ENCODE measurements at regions not wholly inside any gene's neighbourhood (a gene's known extent, or its start where the extent isn't known, plus 50 kb on each side); places are given as distances from the start of the nearest gene placed in this dataset.

DNA sequence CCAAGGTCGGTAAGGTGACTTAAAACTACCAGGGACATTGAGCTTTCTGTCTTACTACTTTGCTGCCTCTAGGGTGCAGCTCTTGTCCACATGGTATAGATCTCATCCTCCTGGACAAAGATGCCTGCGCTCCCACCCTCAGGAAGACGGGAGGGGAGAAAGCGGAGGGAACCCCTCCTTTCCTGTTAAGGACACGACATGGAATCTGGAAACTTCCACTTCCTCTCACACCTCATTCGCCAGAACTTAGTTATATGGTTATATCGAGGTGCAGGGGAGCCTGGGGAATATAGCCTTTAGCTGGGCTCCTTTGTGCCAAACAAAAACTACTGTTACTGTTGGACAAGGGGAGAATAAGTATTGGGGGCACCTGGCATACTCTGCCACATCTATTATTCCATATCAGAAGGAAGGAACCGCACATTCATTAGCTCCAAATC lies 224.3 kb upstream of the TSHZ2 start:
- Histone ChIP-seq H3K9me3 (no peaks in the 10 kb centered on the region), H3K4me3 (no peak overlapping the region), H3K27me3 (no peaks in the 10 kb centered on the region), H3K36me3 (no peaks in the 10 kb centered on the region), H3K27ac (peak overlapping the region in 1 of 5 donors; percentile 22), H3K4me1 (peaks cover 0 to 5% (median 0%) of the 10 kb centered on the region in 4 donors)
- WGBS, 5 donors = 54 to 65% (median 59%) methylated on average over 8 of the region's 8 CpGs
- intact Hi-C loops (cut with DNase I; ENCODE audit: low total_unique reads) = no loop called here
- DNase-seq = peak in 1 of 2 donors; percentile 48
- TF ChIP-seq POLR2A (IDR thresholded peaks at IDR 0.05) = no peak
- no peak for TF ChIP-seq POLR2AphosphoS5 (IDR thresholded peaks at IDR 0.05)
- TF ChIP-seq, protein P1, sequence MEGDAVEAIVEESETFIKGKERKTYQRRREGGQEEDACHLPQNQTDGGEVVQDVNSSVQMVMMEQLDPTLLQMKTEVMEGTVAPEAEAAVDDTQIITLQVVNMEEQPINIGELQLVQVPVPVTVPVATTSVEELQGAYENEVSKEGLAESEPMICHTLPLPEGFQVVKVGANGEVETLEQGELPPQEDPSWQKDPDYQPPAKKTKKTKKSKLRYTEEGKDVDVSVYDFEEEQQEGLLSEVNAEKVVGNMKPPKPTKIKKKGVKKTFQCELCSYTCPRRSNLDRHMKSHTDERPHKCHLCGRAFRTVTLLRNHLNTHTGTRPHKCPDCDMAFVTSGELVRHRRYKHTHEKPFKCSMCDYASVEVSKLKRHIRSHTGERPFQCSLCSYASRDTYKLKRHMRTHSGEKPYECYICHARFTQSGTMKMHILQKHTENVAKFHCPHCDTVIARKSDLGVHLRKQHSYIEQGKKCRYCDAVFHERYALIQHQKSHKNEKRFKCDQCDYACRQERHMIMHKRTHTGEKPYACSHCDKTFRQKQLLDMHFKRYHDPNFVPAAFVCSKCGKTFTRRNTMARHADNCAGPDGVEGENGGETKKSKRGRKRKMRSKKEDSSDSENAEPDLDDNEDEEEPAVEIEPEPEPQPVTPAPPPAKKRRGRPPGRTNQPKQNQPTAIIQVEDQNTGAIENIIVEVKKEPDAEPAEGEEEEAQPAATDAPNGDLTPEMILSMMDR (IDR thresholded peaks at IDR 0.05) = peak in 3 of 7 experiments; percentile 21 to 36 (median 22)
- no peak for TF ChIP-seq EP300 (IDR thresholded peaks at IDR 0.05)

DNA sequence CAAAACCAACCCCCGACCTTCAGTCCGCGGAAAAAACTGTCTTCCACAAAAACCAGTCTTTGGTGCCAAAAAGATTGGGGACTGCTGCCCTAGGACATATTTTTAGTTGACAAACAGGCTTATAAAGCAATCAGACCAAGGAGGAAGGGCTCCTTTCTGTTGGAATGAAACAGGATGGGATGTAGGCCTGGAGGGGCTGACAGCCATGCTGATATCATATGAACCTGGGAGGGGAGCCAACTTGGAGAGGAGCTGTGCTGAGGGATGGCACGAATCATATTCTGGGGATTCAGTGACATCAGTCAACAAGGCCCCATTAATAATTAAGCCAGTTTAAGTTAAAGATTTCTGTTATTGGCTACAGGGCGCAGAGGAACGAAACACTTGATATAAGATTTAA lies 225.4 kb upstream of the TSHZ2 start:
- intact Hi-C loops (cut with DNase I; ENCODE audit: low total_unique reads) = no loop called here
- peaks cover 0 to 5% (median 0%) of the 10 kb centered on the region in 4 donors for H3K4me1 ChIP-seq
- H3K27me3 ChIP-seq = no peaks in the 10 kb centered on the region
- no peak overlapping the region for H3K4me3 ChIP-seq
- WGBS, 5 donors = 80 to 86% (median 84%) methylated on average over 6 of the region's 6 CpGs
- peak in 1 of 2 donors; percentile 32 for DNase-seq
- TF ChIP-seq EP300 (IDR thresholded peaks at IDR 0.05) (no peak), POLR2AphosphoS5 (IDR thresholded peaks at IDR 0.05) (no peak)
- TF ChIP-seq, protein P1 (IDR thresholded peaks at IDR 0.05) = no peak
- H3K27ac ChIP-seq = no peak overlapping the region
- H3K36me3 ChIP-seq = no peaks in the 10 kb centered on the region
- no peaks in the 10 kb centered on the region for H3K9me3 ChIP-seq

DNA sequence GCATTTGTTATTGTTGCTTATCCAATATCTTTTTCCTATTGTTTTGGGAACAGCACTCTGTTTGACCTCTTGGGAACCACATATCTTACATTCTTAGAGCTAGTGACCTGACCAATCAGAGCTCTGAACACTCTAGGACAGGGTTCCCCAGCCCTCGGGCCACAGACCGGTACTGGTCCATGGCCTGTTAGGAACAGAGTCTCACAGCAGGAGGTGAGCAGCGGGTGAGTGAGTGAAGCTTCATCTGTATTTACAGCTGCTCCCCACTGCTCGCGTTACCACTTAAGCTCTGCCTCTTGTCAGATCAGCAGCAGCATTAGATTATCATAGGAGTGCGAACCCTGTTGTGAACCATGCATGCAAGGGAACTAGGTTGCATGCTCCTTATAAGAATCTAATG lies 226.0 kb upstream of the TSHZ2 start:
- 79 to 87% (median 81%) methylated on average over 6 of the region's 6 CpGs for WGBS, 5 donors
- H3K9me3 ChIP-seq = no peaks in the 10 kb centered on the region
- no peak for DNase-seq
- no peak overlapping the region for H3K4me3 ChIP-seq
- TF ChIP-seq, protein P1 (IDR thresholded peaks at IDR 0.05) = no peak
- no peak for TF ChIP-seq POLR2AphosphoS5 (IDR thresholded peaks at IDR 0.05)
- TF ChIP-seq EP300 (IDR thresholded peaks at IDR 0.05) = no peak
- TF ChIP-seq POLR2A (IDR thresholded peaks at IDR 0.05) = no peak
- peaks cover 0 to 5% (median 0%) of the 10 kb centered on the region in 4 donors for H3K4me1 ChIP-seq
- no peaks in the 10 kb centered on the region for H3K27me3 ChIP-seq
- H3K36me3 ChIP-seq = no peaks in the 10 kb centered on the region
- no peak overlapping the region for H3K27ac ChIP-seq
- intact Hi-C loops (cut with DNase I; ENCODE audit: low total_unique reads) = no loop called here

DNA sequence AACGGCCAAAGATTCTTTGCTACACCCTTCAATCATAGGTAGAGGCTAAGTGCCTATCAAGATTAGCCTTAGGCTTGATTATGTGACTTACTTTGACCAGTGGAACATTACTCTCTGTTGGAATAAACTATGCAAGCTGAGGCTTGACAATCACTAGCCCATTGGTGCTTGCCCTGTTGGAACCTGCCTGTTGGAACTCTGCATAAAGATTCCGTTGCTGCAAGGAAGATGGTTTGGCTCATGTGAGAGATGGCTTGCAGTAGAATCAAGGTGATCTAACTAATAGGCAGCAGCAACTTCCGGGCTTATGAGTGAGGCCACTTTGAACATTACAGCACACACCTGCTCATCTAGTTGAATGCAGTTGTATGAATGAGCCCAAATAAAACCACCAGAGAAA lies 227.7 kb upstream of the TSHZ2 start:
- Histone ChIP-seq H3K27me3 (no peaks in the 10 kb centered on the region), H3K4me1 (peaks cover 0 to 5% (median 0%) of the 10 kb centered on the region in 4 donors), H3K36me3 (no peaks in the 10 kb centered on the region), H3K4me3 (no peak overlapping the region), H3K9me3 (no peaks in the 10 kb centered on the region), H3K27ac (no peak overlapping the region)
- TF ChIP-seq POLR2AphosphoS5 (IDR thresholded peaks at IDR 0.05) = no peak
- TF ChIP-seq EP300 (IDR thresholded peaks at IDR 0.05) = no peak
- DNase-seq = no peak
- 67 to 77% (median 71%) methylated on average over 3 of the region's 3 CpGs for WGBS, 5 donors
- intact Hi-C loops (cut with DNase I; ENCODE audit: low total_unique reads) = no loop called here

DNA sequence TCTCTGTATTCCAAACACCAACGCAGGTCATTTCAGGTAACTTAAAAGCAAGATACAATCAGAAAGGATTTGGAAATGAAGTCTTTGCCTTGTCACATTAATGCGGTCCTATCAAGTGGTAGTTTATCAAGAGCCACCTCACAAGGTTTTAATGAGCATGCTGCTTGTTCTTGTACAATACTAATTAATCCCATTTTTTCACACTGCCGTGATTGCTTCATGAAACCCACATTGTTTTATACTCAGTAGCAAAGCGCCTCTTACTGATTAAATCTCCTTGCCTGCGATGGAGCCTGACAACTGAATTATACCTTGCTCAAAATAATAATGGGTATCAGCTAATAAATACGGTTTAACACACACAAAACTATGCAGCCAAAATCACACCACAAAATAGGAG lies 234.1 kb upstream of the TSHZ2 start:
- TF ChIP-seq EP300 (IDR thresholded peaks at IDR 0.05) (no peak), POLR2A (IDR thresholded peaks at IDR 0.05) (no peak), POLR2AphosphoS5 (IDR thresholded peaks at IDR 0.05) (no peak)
- TF ChIP-seq, protein P1 (IDR thresholded peaks at IDR 0.05) = no peak
- H3K9me3 ChIP-seq = no peaks in the 10 kb centered on the region
- intact Hi-C loops (cut with DNase I; ENCODE audit: low total_unique reads) = no loop called here
- no peak for DNase-seq
- H3K36me3 ChIP-seq = no peaks in the 10 kb centered on the region
- no peaks in the 10 kb centered on the region for H3K4me1 ChIP-seq
- WGBS, 5 donors = 80 to 89% (median 86%) methylated on average over 6 of the region's 6 CpGs
- H3K27ac ChIP-seq = no peak overlapping the region
- no peak overlapping the region for H3K4me3 ChIP-seq
- H3K27me3 ChIP-seq = no peaks in the 10 kb centered on the region
